ENCODE measurements at regions not wholly inside any gene's neighbourhood (a gene's known extent, or its start where the extent isn't known, plus 50 kb on each side); places are given as distances from the start of the nearest gene placed in this dataset.

DNA sequence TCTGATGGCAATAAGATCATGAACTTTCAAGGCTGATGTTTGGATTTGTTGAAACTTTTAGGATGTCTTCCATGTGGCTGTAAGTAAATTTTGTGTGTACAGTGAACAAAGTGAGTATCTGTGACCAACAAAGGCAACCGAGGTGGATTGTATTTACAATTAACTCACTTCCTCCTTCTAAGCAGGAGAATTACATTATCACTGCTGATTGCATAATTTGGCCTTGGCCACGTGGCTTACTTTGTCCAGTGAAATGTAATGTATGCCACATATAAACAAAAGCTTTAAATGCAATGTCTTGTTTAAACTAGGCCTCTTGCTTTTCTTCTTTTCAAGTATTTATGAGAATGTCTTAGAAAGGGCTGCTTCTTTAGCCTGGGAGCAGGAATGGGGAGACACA is 66.3 kb upstream of the MAD2L1 start:
- TF ChIP-seq, protein P1, sequence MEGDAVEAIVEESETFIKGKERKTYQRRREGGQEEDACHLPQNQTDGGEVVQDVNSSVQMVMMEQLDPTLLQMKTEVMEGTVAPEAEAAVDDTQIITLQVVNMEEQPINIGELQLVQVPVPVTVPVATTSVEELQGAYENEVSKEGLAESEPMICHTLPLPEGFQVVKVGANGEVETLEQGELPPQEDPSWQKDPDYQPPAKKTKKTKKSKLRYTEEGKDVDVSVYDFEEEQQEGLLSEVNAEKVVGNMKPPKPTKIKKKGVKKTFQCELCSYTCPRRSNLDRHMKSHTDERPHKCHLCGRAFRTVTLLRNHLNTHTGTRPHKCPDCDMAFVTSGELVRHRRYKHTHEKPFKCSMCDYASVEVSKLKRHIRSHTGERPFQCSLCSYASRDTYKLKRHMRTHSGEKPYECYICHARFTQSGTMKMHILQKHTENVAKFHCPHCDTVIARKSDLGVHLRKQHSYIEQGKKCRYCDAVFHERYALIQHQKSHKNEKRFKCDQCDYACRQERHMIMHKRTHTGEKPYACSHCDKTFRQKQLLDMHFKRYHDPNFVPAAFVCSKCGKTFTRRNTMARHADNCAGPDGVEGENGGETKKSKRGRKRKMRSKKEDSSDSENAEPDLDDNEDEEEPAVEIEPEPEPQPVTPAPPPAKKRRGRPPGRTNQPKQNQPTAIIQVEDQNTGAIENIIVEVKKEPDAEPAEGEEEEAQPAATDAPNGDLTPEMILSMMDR (conservative IDR thresholded peaks at IDR 0.05; ENCODE audit: low read depth in 2 of 2): no peak
- TF ChIP-seq JUNB (IDR thresholded peaks at IDR 0.05; ENCODE audit: unreplicated experiment): no peak
- TF ChIP-seq POLR2AphosphoS5 (IDR thresholded peaks at IDR 0.05; ENCODE audit: low read depth): no peak
- no peak for TF ChIP-seq EZH2phosphoT487 (IDR thresholded peaks at IDR 0.05; ENCODE audit: unreplicated experiment)
- TF ChIP-seq REST (IDR thresholded peaks at IDR 0.05; ENCODE audit: unreplicated experiment): no peak
- no peak for TF ChIP-seq CREB1 (CRISPR knock-in tag; IDR thresholded peaks at IDR 0.05; ENCODE audit: low read depth)
- no peak for TF ChIP-seq EZH2 (IDR thresholded peaks at IDR 0.05; ENCODE audit: low read depth, unreplicated experiment)
- no peak for TF ChIP-seq ZNF331 (CRISPR knock-in tag; IDR thresholded peaks at IDR 0.05; ENCODE audit: low read depth)
- TF ChIP-seq NANOG (IDR thresholded peaks at IDR 0.05; ENCODE audit: borderline replicate concordance): no peak
